Keratinocyte (primary cell): ENCODE measurements at regions not wholly inside any gene's neighbourhood (a gene's known extent, or its start where the extent isn't known, plus 50 kb on each side); places are given as distances from the start of the nearest gene placed in this dataset.

Source experiments
- DNase-seq: peaks from one replicate; pipeline ENCODE4 v3.0.0-alpha.2; 2011; ENCODE audit warnings: low read depth, missing footprints, low spot score
- FAIRE-seq: peaks from 2 replicates; lab custom pipeline; 2011; peaks lifted over from hg19 to GRCh38; lab: Jason Lieb, UNC
- H2AFZ ChIP-seq: 2 replicates; pipeline ENCODE4 v1.6.0; 2012; ENCODE audit warnings: low read length, control low read depth, inconsistent platforms; ENCODE audit not compliant: control insufficient read depth
- H3K27ac ChIP-seq: 2 replicates; pipeline ENCODE4 v1.5.1; 2011; ENCODE audit warnings: low read length; ENCODE audit not compliant: control insufficient read depth, insufficient read depth
- H3K27me3 ChIP-seq: 3 replicates; pipeline ENCODE4 v1.6.0; 2011; ENCODE audit warnings: low read length; ENCODE audit not compliant: control insufficient read depth, insufficient read depth; ENCODE audit errors: extremely low read depth
- H3K36me3 ChIP-seq, 2 experiments: 2 replicates in 1 of 2; 3 replicates in 1 of 2; pipeline ENCODE4 v1.5.1; 2011; ENCODE audit warnings: low read length in 2 of 2, mild to moderate bottlenecking in 1 of 2; ENCODE audit not compliant: control insufficient read depth in 2 of 2, insufficient read depth in 2 of 2; ENCODE audit errors: extremely low read depth in 1 of 2
- H3K4me1 ChIP-seq: 3 replicates; pipeline ENCODE4 v1.5.1; 2011; ENCODE audit warnings: low read length; ENCODE audit not compliant: control insufficient read depth, insufficient read depth; ENCODE audit errors: extremely low read depth
- H3K4me2 ChIP-seq: 3 replicates; pipeline ENCODE4 v1.6.0; 2011; ENCODE audit warnings: low read depth, low read length; ENCODE audit not compliant: control insufficient read depth, insufficient read depth; ENCODE audit errors: extremely low read depth
- H3K4me3 ChIP-seq, 3 experiments: fragments of 200-600 bp in 1 of 3; sonication (generic) in 1 of 3; 2 replicates in 2 of 3; 3 replicates in 1 of 3; pipeline ENCODE4 v1.5.1; 2011 to 2016; ENCODE audit warnings: low read length in 3 of 3, mild to moderate bottlenecking in 3 of 3, control low read depth in 2 of 3, inconsistent platforms in 1 of 3, low read depth in 1 of 3, mixed read lengths in 1 of 3, mixed run types in 1 of 3, moderate library complexity in 1 of 3; ENCODE audit not compliant: control insufficient read depth in 2 of 3, insufficient read depth in 2 of 3; ENCODE audit errors: extremely low read depth in 1 of 3
- H3K79me2 ChIP-seq: 2 replicates; pipeline ENCODE4 v1.6.0; 2012; ENCODE audit warnings: low read length; ENCODE audit not compliant: control insufficient read depth, insufficient read depth
- H3K9ac ChIP-seq: 3 replicates; pipeline ENCODE4 v1.6.0; 2011; ENCODE audit warnings: low read length; ENCODE audit not compliant: control insufficient read depth, insufficient read depth; ENCODE audit errors: extremely low read depth
- H3K9me1 ChIP-seq: 3 replicates; pipeline ENCODE4 v1.6.0; 2011; ENCODE audit warnings: low read length; ENCODE audit not compliant: control insufficient read depth, insufficient read depth; ENCODE audit errors: extremely low read depth
- H3K9me3 ChIP-seq: 2 replicates; pipeline ENCODE4 v1.5.1; 2012; ENCODE audit warnings: low read depth, low read length; ENCODE audit not compliant: control insufficient read depth
- H4K20me1 ChIP-seq: 3 replicates; pipeline ENCODE4 v1.6.0; 2011; ENCODE audit warnings: low read length; ENCODE audit not compliant: control insufficient read depth, insufficient read depth; ENCODE audit errors: extremely low read depth
- CTCF ChIP-seq, 3 experiments: IDR thresholded peaks in 1 of 3; conservative IDR thresholded peaks in 1 of 3; optimal IDR thresholded peaks in 1 of 3; 2 replicates in 2 of 3; 3 replicates in 1 of 3; pipeline versions ENCODE3 to v1.5.1; 2011; ENCODE audit warnings: low read length in 3 of 3, mild to moderate bottlenecking in 3 of 3, moderate library complexity in 2 of 3, control low read depth in 1 of 3, inconsistent platforms in 1 of 3; ENCODE audit not compliant: insufficient read depth in 2 of 3; ENCODE audit errors: extremely low read depth in 1 of 3
- EZH2 ChIP-seq: IDR thresholded peaks from one replicate; pipeline ENCODE4 v1.6.1; 2012; ENCODE audit warnings: inconsistent platforms, mild to moderate bottlenecking, low read length, moderate library complexity
- dilution Hi-C: fragments of 300-500 bp; cut with MboI; formaldehyde crosslinking; loops from one replicate; pipeline ENCODE4 v1.7.0; 2020; ENCODE audit warnings: low sequenced_read_pairs; ENCODE audit not compliant: extremely low pct_ligation_motif_present

GRCh38 chr14:31945074-31945613 is 132.0 kb upstream of the ARHGAP5 start:
- FAIRE-seq (peak; percentile 56), DNase-seq (no peak)
- TF ChIP-seq EZH2 (no peak), CTCF (optimal IDR thresholded peaks at IDR 0.05 in 1 of 3, IDR thresholded peaks at IDR 0.05 in 1 of 3, conservative IDR thresholded peaks at IDR 0.05 in 1 of 3; ENCODE audit: extremely low read depth in 1 of 3, insufficient read depth in 2 of 3, low read length in 3 of 3) (no peak)
- peaks cover 54% of the 10 kb centered on the region for H3K4me1 ChIP-seq
- no peaks in the 10 kb centered on the region for H3K27me3 ChIP-seq
- H3K27ac ChIP-seq, result peak overlapping the region; percentile 58
- peaks cover 3% of the 10 kb centered on the region for H3K9me1 ChIP-seq
- H2AFZ ChIP-seq, result peak overlapping the region; percentile 90
- H3K9me3 ChIP-seq, result no peaks in the 10 kb centered on the region
- peak overlapping the region; percentile 59 for H3K4me2 ChIP-seq
- dilution Hi-C loops, result no loop called here
- H3K4me3 ChIP-seq, result peak overlapping the region in 1 of 3 experiments; percentile 21
- peaks cover 0 to 2% of the 10 kb centered on the region in 2 experiments for H3K36me3 ChIP-seq
- H4K20me1 ChIP-seq, result no peaks in the 10 kb centered on the region
- H3K9ac ChIP-seq, result peak overlapping the region; percentile 31
- no peaks in the 10 kb centered on the region for H3K79me2 ChIP-seq

- FAIRE-seq (no peak), DNase-seq (no peak)
- no peaks in the 10 kb centered on the region for H3K79me2 ChIP-seq
- H3K36me3 ChIP-seq, result peaks cover 0 to 2% of the 10 kb centered on the region in 2 experiments
- H4K20me1 ChIP-seq, result no peaks in the 10 kb centered on the region
- H3K27ac ChIP-seq, result peak overlapping the region; percentile 58
- TF ChIP-seq CTCF (optimal IDR thresholded peaks at IDR 0.05 in 1 of 3, IDR thresholded peaks at IDR 0.05 in 1 of 3, conservative IDR thresholded peaks at IDR 0.05 in 1 of 3; ENCODE audit: extremely low read depth in 1 of 3, insufficient read depth in 2 of 3, low read length in 3 of 3), result no peak
- no peak for TF ChIP-seq EZH2
- H3K4me1 ChIP-seq, result peaks cover 60% of the 10 kb centered on the region
- no peaks in the 10 kb centered on the region for H3K27me3 ChIP-seq
- H3K9ac ChIP-seq, result no peak overlapping the region
- no peaks in the 10 kb centered on the region for H3K9me3 ChIP-seq
- peaks cover 3% of the 10 kb centered on the region for H3K9me1 ChIP-seq
- dilution Hi-C loops, result no loop called here
- no peak overlapping the region for H3K4me2 ChIP-seq
- no peak overlapping the region for H3K4me3 ChIP-seq
- H2AFZ ChIP-seq, result peak overlapping the region; percentile 12
Observed at GRCh38 chr14:31945701-31946100, 131.4 kb upstream of the ARHGAP5 start.
